HepG2 (cell line): ENCODE measurements at regions not wholly inside any gene's neighbourhood (a gene's known extent, or its start where the extent isn't known, plus 50 kb on each side); places are given as distances from the start of the nearest gene placed in this dataset.

Experiments
- ATAC-seq: fragments of 200-7000 bp; cut with Tn5 transposase; 3 replicates; pipeline ENCODE4 v1.9.1; 2020; ENCODE audit warnings: mild to moderate bottlenecking, moderate library complexity
- BruUV-seq: library from RNA; stranded (reverse); fragments of 400-500 nt; replicated peaks from 2 replicates; lab custom pipeline; 2021; lab: Mats Ljungman, UMichigan
- CTCF ChIA-PET: fragments of 300-600 bp; formaldehyde crosslinking; extraction: SDS; loops from one replicate; lab custom pipeline; 2021; ENCODE audit warnings: low total read pairs, inconsistent platforms, low intra/inter-chr PET ratio; lab: Yijun Ruan, JAX
- POLR2A ChIA-PET: fragments of 350-600 bp; sonication (Branson Sonifier 250); formaldehyde crosslinking; loops from one replicate; lab custom pipeline; 2020; ENCODE audit warnings: antibody characterized with exemption, inconsistent platforms; lab: Yijun Ruan, JAX
- DNase-seq: peaks from one replicate; pipeline ENCODE4 v3.0.0-alpha.2; 2015; ENCODE audit warnings: low spot score
- FAIRE-seq: peaks from 3 replicates; lab custom pipeline; 2011; peaks lifted over from hg19 to GRCh38; lab: Jason Lieb, UNC
- H2AFZ ChIP-seq: one replicate; pipeline ENCODE4 v1.6.1; 2011; ENCODE audit warnings: low read length, inconsistent platforms
- H3K27ac ChIP-seq: fragments of 300-600 bp; 3 replicates; pipeline ENCODE4 v1.8.0; 2011; ENCODE audit warnings: mixed run types, mild to moderate bottlenecking, mixed read lengths, low read length, inconsistent platforms; ENCODE audit not compliant: insufficient read depth; ENCODE audit errors: extremely low read length
- H3K27me3 ChIP-seq, 2 experiments: fragments of 200-600 bp in 1 of 2; 2 replicates in 1 of 2; 3 replicates in 1 of 2; pipeline versions ENCODE4 v1.6.0 to v1.8.0; 2011; ENCODE audit warnings: low read length in 2 of 2, mild to moderate bottlenecking in 2 of 2, moderate library complexity in 2 of 2, inconsistent platforms in 1 of 2; ENCODE audit not compliant: insufficient read depth in 2 of 2, control insufficient read depth in 1 of 2
- H3K36me3 ChIP-seq, 2 experiments: fragments of 200-600 bp in 1 of 2; replicated peaks in 1 of 2; 2 replicates in 1 of 2; 3 replicates in 1 of 2; pipeline versions ENCODE4 v1.5.1 to v1.8.0; 2011; ENCODE audit warnings: low read length in 2 of 2, inconsistent platforms in 1 of 2; ENCODE audit not compliant: insufficient read depth in 2 of 2, control insufficient read depth in 1 of 2
- H3K4me1 ChIP-seq: 2 replicates; pipeline ENCODE4 v1.5.1; 2012; ENCODE audit warnings: low read length, inconsistent platforms; ENCODE audit not compliant: insufficient read depth
- H3K4me2 ChIP-seq: 2 replicates; pipeline ENCODE4 v1.6.0; 2011; ENCODE audit warnings: low read depth, low read length, inconsistent platforms
- H3K4me3 ChIP-seq, 3 experiments: fragments of 200-600 bp in 1 of 3; sonication (generic), shearing (Covaris generic) in 1 of 3; replicated peaks in 1 of 3; 2 replicates each; pipeline ENCODE4 v1.5.1; 2011 to 2016; ENCODE audit warnings: low read length in 3 of 3, inconsistent platforms in 2 of 3, low read depth in 2 of 3, mild to moderate bottlenecking in 2 of 3, control low read depth in 1 of 3, mixed read lengths in 1 of 3; ENCODE audit not compliant: insufficient read depth in 1 of 3
- H3K79me2 ChIP-seq: one replicate; pipeline ENCODE4 v1.6.1; 2011; ENCODE audit warnings: low read length, inconsistent platforms; ENCODE audit not compliant: insufficient read depth
- H3K9ac ChIP-seq: 2 replicates; pipeline ENCODE4 v1.6.0; 2011; ENCODE audit warnings: mild to moderate bottlenecking, low read depth, low read length, inconsistent platforms; ENCODE audit not compliant: insufficient read depth
- H3K9me3 ChIP-seq: 2 replicates; pipeline ENCODE4 v1.5.1; 2012; ENCODE audit warnings: mild to moderate bottlenecking, low read length
- H4K20me1 ChIP-seq: 2 replicates; pipeline ENCODE4 v1.6.0; 2011; ENCODE audit warnings: inconsistent platforms, mild to moderate bottlenecking, low read length, moderate library complexity; ENCODE audit not compliant: insufficient read depth
- HOXD1 ChIP-seq: sonication (generic); formaldehyde crosslinking; IDR thresholded peaks from 2 replicates; pipeline ENCODE4 v1.5.0; 2020; ENCODE audit warnings: missing genetic modification reagents
- PTBP1 ChIP-seq: fragments of 200-400 bp; formaldehyde crosslinking; IDR thresholded peaks from 2 replicates; pipeline ENCODE4 v1.6.1; 2018; ENCODE audit warnings: low read length, low read depth; ENCODE audit not compliant: poor library complexity, severe bottlenecking
- WGBS: methylation state at CpG from one replicate; pipeline ENCODE4 v1.1.6; 2017; ENCODE audit warnings: low lambda C conversion rate; 5-methylcytosine and 5-hydroxymethylcytosine counted together
- in situ Hi-C: cut with HindIII; loops from 2 replicates; pipeline ENCODE4 v1.10.0; 2017; ENCODE audit warnings: low pct_unique_long_range_greater_than_20kb; ENCODE audit not compliant: extremely low pct_ligation_motif_present
- intact Hi-C: fragments of 100-400 bp; cut with micrococcal nuclease; formaldehyde crosslinking; loops from one replicate; pipeline ENCODE4 v1.10.0; 2022; ENCODE audit not compliant: unreplicated experiment
- TF ChIP-seq, protein P1 (sequence below): sonication (generic); formaldehyde crosslinking; IDR thresholded peaks from 2 replicates; pipeline ENCODE4 v1.4.0; 2020; ENCODE audit warnings: missing genetic modification reagents, borderline replicate concordance
- TF ChIP-seq, protein P2 (sequence below): sonication (generic); formaldehyde crosslinking; IDR thresholded peaks from 2 replicates; pipeline ENCODE4 v1.5.0; 2020; ENCODE audit warnings: mild to moderate bottlenecking, missing genetic modification reagents, borderline replicate concordance
- TF ChIP-seq, protein P3 (sequence below): sonication (generic); formaldehyde crosslinking; IDR thresholded peaks from 2 replicates; pipeline ENCODE4 v1.9.0; 2021; ENCODE audit warnings: missing genetic modification reagents, borderline replicate concordance
- TF ChIP-seq, protein P4 (sequence below): sonication (generic); formaldehyde crosslinking; IDR thresholded peaks from 2 replicates; pipeline ENCODE4 v1.4.0; 2020; ENCODE audit warnings: missing genetic modification reagents, borderline replicate concordance
- TF ChIP-seq, protein P5 (sequence below): sonication (generic); formaldehyde crosslinking; IDR thresholded peaks from 2 replicates; pipeline ENCODE4 v1.5.0; 2020; ENCODE audit warnings: missing genetic modification reagents

DNA sequence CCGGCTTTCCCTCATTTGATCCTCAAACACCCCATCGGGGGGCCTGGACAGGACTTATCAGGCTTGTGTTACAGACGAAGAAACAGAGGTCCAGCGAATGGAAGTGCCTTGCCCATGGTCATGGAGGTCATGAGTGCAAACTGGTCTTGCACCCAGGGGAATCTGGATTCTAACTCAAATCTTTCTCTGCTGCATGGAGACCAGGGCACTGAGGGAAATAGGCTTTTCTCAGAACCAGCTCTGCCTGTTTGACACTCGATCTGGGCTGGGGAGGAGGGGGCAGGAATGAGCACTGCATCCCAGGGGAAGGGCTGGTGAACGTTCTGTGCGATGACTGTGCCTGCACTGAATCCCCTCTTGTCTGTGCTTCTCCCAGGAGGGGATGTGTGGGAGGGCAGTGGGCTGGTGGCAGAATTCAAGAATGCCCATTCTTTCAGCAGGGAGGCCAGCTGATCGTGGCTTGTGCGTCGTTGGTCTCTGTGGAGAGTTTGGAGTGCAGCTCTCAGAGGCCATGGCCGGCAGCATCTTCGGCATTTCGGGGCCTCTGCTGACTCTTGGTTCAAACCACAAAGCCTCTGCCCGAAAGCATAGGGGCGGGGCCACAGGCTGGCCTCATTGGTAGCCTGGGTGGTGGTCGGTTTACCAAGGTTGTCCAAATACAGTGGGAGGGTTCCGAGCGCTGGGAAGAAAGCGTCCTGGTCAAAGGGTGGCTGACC, 171.6 kb downstream of the DDX1 start:
- Histone ChIP-seq H3K4me3 (no peak overlapping the region), H3K4me2 (no peak overlapping the region), H3K9me3 (no peaks in the 10 kb centered on the region), H3K9ac (no peak overlapping the region), H3K36me3 (no peaks in the 10 kb centered on the region), H4K20me1 (peaks cover 22% of the 10 kb centered on the region; the same call in 1 of the 2 replicates), H3K4me1 (peaks cover 26% of the 10 kb centered on the region), H2AFZ (no peak overlapping the region), H3K79me2 (no peaks in the 10 kb centered on the region), H3K27me3 (peaks cover 15 to 84% of the 10 kb centered on the region in 2 experiments; a peak in 4 of 5 replicates), H3K27ac (no peak overlapping the region)
- BruUV-seq = no TSS peak
- no peak for ATAC-seq
- intact Hi-C loops (no loop called here), in situ Hi-C loops (no loop called here)
- no peak for FAIRE-seq
- 68% methylated on average over 14 of the region's 19 CpGs for WGBS
- TF ChIP-seq, protein P1, sequence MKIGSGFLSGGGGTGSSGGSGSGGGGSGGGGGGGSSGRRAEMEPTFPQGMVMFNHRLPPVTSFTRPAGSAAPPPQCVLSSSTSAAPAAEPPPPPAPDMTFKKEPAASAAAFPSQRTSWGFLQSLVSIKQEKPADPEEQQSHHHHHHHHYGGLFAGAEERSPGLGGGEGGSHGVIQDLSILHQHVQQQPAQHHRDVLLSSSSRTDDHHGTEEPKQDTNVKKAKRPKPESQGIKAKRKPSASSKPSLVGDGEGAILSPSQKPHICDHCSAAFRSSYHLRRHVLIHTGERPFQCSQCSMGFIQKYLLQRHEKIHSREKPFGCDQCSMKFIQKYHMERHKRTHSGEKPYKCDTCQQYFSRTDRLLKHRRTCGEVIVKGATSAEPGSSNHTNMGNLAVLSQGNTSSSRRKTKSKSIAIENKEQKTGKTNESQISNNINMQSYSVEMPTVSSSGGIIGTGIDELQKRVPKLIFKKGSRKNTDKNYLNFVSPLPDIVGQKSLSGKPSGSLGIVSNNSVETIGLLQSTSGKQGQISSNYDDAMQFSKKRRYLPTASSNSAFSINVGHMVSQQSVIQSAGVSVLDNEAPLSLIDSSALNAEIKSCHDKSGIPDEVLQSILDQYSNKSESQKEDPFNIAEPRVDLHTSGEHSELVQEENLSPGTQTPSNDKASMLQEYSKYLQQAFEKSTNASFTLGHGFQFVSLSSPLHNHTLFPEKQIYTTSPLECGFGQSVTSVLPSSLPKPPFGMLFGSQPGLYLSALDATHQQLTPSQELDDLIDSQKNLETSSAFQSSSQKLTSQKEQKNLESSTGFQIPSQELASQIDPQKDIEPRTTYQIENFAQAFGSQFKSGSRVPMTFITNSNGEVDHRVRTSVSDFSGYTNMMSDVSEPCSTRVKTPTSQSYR = no peak
- TF ChIP-seq, protein P2, sequence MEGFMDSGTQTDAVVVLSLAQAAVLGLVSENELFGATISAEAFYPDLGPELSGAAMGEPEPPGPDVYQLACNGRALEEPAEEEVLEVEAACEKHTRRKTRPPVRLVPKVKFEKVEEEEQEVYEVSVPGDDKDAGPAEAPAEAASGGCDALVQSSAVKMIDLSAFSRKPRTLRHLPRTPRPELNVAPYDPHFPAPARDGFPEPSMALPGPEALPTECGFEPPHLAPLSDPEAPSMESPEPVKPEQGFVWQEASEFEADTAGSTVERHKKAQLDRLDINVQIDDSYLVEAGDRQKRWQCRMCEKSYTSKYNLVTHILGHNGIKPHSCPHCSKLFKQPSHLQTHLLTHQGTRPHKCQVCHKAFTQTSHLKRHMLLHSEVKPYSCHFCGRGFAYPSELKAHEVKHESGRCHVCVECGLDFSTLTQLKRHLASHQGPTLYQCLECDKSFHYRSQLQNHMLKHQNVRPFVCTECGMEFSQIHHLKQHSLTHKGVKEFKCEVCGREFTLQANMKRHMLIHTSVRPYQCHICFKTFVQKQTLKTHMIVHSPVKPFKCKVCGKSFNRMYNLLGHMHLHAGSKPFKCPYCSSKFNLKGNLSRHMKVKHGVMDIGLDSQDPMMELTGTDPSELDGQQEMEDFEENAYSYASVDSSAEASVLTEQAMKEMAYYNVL (CRISPR knock-in tag) = no peak
- no peak for TF ChIP-seq PTBP1
- TF ChIP-seq, protein P3, sequence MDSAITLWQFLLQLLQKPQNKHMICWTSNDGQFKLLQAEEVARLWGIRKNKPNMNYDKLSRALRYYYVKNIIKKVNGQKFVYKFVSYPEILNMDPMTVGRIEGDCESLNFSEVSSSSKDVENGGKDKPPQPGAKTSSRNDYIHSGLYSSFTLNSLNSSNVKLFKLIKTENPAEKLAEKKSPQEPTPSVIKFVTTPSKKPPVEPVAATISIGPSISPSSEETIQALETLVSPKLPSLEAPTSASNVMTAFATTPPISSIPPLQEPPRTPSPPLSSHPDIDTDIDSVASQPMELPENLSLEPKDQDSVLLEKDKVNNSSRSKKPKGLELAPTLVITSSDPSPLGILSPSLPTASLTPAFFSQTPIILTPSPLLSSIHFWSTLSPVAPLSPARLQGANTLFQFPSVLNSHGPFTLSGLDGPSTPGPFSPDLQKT (CRISPR knock-in tag) = no peak
- TF ChIP-seq, protein P4, sequence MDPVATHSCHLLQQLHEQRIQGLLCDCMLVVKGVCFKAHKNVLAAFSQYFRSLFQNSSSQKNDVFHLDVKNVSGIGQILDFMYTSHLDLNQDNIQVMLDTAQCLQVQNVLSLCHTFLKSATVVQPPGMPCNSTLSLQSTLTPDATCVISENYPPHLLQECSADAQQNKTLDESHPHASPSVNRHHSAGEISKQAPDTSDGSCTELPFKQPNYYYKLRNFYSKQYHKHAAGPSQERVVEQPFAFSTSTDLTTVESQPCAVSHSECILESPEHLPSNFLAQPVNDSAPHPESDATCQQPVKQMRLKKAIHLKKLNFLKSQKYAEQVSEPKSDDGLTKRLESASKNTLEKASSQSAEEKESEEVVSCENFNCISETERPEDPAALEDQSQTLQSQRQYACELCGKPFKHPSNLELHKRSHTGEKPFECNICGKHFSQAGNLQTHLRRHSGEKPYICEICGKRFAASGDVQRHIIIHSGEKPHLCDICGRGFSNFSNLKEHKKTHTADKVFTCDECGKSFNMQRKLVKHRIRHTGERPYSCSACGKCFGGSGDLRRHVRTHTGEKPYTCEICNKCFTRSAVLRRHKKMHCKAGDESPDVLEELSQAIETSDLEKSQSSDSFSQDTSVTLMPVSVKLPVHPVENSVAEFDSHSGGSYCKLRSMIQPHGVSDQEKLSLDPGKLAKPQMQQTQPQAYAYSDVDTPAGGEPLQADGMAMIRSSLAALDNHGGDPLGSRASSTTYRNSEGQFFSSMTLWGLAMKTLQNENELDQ (CRISPR knock-in tag) = no peak
- TF ChIP-seq, protein P5, sequence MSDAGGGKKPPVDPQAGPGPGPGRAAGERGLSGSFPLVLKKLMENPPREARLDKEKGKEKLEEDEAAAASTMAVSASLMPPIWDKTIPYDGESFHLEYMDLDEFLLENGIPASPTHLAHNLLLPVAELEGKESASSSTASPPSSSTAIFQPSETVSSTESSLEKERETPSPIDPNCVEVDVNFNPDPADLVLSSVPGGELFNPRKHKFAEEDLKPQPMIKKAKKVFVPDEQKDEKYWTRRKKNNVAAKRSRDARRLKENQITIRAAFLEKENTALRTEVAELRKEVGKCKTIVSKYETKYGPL (CRISPR knock-in tag) = no peak
- no peak for TF ChIP-seq HOXD1
- POLR2A ChIA-PET = no interaction called here
- CTCF ChIA-PET = no interaction called here
- DNase-seq = no peak
